Glutamatergic neuron (in vitro differentiated cells): ENCODE measurements at regions not wholly inside any gene's neighbourhood (a gene's known extent, or its start where the extent isn't known, plus 50 kb on each side); places are given as distances from the start of the nearest gene placed in this dataset.

Experiments used
- DNase-seq: peaks from one replicate; pipeline ENCODE4 v3.0.0; 2022
- H3K27ac Mint-ChIP-seq: one replicate; pipeline ENCODE4 v1.8.0; 2020; ENCODE audit warnings: mild to moderate bottlenecking, mixed read lengths, inconsistent platforms; ENCODE audit not compliant: unreplicated experiment
- H3K27me3 Mint-ChIP-seq: one replicate; pipeline ENCODE4 v1.8.0; 2020; ENCODE audit warnings: mild to moderate bottlenecking, moderate library complexity, mixed read lengths, inconsistent platforms; ENCODE audit not compliant: unreplicated experiment
- H3K36me3 Mint-ChIP-seq: one replicate; pipeline ENCODE4 v1.8.0; 2020; ENCODE audit warnings: mild to moderate bottlenecking, mixed read lengths, inconsistent platforms; ENCODE audit not compliant: unreplicated experiment
- H3K4me1 Mint-ChIP-seq: one replicate; pipeline ENCODE4 v1.8.0; 2020; ENCODE audit warnings: mild to moderate bottlenecking, low read depth, mixed read lengths, inconsistent platforms; ENCODE audit not compliant: unreplicated experiment
- H3K4me3 Mint-ChIP-seq: one replicate; pipeline ENCODE4 v1.8.0; 2020; ENCODE audit warnings: mild to moderate bottlenecking, mixed read lengths, inconsistent platforms; ENCODE audit not compliant: unreplicated experiment
- H3K9me3 Mint-ChIP-seq: one replicate; pipeline ENCODE4 v1.8.0; 2020; ENCODE audit warnings: mild to moderate bottlenecking, moderate library complexity, mixed read lengths, inconsistent platforms; ENCODE audit not compliant: unreplicated experiment
- TF ChIP-seq, protein P1 (sequence below): fragments of 200-600 bp; sonication (generic); IDR thresholded peaks from one replicate; pipeline ENCODE4 v1.5.0; 2021; ENCODE audit not compliant: partially characterized antibody, unreplicated experiment

DNA sequence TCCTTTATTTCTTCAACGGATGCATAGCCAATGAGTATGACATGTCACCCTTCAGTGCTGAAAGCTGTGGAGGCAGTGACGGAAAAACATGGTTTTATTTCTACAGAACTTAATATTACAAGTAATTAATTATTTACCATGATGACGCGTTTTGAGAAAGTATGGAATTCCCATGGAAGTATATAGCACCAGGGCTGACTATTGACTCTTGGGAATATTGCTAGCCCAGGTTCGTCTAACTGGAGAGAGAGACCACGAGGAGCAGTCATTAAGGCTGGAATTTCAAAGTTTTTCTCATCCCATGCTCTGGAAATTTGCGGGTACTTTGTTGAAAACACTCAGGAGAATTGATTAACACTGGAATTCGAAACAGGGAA is 155.2 kb upstream of the PRSS16 start:
- DNase-seq, result no peak
- Mint-ChIP-seq H3K27me3 (peaks cover 12% of the 10 kb centered on the region), H3K27ac (no peak overlapping the region)

DNA sequence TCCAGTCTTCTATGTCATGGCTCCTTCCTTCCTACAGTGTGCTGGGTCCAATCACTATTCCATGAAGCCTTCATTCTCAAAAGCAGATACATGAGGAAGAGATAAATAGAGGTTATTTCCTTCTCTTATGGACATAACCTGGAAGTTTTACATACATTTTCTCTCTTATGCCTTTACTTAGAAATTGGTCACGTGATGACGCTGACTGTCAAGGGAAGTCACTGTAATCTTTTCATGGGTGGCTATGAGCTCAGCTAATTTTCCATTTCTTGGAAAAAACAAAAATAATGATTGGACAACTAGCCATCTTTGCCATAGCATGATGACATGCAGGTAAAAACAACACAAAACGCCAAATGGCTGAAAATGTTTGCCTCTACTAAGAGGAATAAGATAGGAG is 151.6 kb upstream of the PRSS16 start:
- no peak for DNase-seq
- Mint-ChIP-seq H3K36me3 (peaks cover 13% of the 10 kb centered on the region), H3K4me1 (no peaks in the 10 kb centered on the region), H3K9me3 (peaks cover 11% of the 10 kb centered on the region), H3K4me3 (no peak overlapping the region), H3K27ac (no peak overlapping the region), H3K27me3 (peaks cover 14% of the 10 kb centered on the region)
- TF ChIP-seq, protein P1, sequence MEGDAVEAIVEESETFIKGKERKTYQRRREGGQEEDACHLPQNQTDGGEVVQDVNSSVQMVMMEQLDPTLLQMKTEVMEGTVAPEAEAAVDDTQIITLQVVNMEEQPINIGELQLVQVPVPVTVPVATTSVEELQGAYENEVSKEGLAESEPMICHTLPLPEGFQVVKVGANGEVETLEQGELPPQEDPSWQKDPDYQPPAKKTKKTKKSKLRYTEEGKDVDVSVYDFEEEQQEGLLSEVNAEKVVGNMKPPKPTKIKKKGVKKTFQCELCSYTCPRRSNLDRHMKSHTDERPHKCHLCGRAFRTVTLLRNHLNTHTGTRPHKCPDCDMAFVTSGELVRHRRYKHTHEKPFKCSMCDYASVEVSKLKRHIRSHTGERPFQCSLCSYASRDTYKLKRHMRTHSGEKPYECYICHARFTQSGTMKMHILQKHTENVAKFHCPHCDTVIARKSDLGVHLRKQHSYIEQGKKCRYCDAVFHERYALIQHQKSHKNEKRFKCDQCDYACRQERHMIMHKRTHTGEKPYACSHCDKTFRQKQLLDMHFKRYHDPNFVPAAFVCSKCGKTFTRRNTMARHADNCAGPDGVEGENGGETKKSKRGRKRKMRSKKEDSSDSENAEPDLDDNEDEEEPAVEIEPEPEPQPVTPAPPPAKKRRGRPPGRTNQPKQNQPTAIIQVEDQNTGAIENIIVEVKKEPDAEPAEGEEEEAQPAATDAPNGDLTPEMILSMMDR, result no peak

More for the DNA sequence above, 155.2 kb upstream of the PRSS16 start:
- TF ChIP-seq, protein P1, result no peak
- Mint-ChIP-seq H3K4me1 (no peaks in the 10 kb centered on the region), H3K4me3 (peak overlapping the region; percentile 90), H3K36me3 (peaks cover 4% of the 10 kb centered on the region), H3K9me3 (peaks cover 11% of the 10 kb centered on the region)

DNA sequence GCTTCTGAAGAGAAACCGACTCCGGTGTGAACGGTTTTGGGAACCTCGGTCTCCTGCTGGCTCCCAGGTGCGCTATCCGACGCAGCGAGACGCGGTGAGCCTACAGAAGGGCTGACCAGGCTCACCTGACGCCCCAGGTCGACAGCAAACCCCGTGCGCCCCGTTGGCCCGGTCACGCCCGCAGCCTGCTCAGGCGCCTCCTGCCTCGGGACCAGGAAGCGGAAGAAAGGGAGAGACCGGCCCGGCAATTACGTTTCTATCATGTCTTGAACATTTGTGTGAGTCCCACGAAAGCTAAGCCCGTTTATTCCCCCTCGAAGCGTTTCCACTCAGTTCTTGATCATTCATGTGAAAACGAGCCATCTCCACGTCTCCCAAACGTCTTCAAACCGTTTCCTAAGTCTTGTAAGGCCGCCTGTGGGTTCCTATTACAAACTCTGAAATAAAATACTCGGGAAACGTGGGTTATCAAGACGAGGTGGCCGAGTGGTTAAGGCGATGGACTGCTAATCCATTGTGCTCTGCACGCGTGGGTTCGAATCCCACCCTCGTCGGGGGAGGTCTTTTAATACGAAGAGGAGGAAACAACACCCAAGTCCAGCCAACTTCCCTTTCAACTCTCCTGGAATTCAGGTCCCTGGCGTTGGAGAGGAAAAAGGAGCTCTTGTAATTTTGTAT is 150.5 kb upstream of the PRSS16 start:
- Mint-ChIP-seq H3K4me3 (peak overlapping the region; percentile 89), H3K27me3 (peaks cover 9% of the 10 kb centered on the region), H3K36me3 (peaks cover 13% of the 10 kb centered on the region), H3K27ac (no peak overlapping the region), H3K4me1 (no peaks in the 10 kb centered on the region), H3K9me3 (peaks cover 5% of the 10 kb centered on the region)
- TF ChIP-seq, protein P1, result no peak
- peak; percentile 26 for DNase-seq

DNA sequence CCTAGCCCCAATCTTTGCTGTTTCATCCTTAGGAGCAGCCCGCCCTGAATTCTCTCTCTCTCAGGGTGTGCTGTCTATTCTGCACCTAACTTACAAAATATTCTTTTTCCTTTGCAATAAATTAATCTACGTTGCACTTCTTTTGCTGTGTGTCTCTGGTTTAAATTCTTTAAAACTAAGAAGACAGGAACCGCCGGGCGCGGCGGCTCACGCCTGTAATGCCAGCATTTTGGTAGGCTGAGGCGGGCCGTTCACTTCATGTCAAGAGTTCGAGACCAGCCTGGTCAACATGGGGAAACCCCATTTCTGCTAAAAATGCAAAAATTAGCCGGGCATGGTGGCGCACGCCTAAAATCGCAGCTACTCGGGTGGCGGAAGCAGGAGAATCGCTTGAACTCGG is 148.5 kb upstream of the PRSS16 start:
- TF ChIP-seq, protein P1, result no peak
- no peak for DNase-seq
- Mint-ChIP-seq H3K4me1 (no peaks in the 10 kb centered on the region), H3K9me3 (peaks cover 3% of the 10 kb centered on the region), H3K27ac (no peak overlapping the region), H3K4me3 (no peak overlapping the region), H3K36me3 (peaks cover 13% of the 10 kb centered on the region), H3K27me3 (peaks cover 7% of the 10 kb centered on the region)

DNA sequence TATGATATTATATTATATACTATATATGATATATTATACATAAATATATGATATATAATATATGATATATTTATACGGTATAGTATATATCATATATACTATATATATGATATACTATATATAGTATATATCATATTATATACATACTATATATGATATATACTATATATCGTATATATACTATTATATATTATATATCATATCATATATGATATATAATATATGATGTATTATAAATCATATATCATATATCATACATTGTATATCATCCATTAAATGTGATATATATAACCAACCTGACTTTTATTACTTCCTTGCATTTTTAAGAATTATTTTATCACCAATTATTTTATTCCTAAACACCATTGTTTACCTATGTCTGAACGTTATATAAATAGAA is 146.6 kb upstream of the PRSS16 start:
- TF ChIP-seq, protein P1, result no peak
- peaks cover 7% of the 10 kb centered on the region for H3K27me3 Mint-ChIP-seq
- no peak overlapping the region for H3K4me3 Mint-ChIP-seq
- no peak for DNase-seq
- H3K9me3 Mint-ChIP-seq, result peaks cover 3% of the 10 kb centered on the region
- no peaks in the 10 kb centered on the region for H3K4me1 Mint-ChIP-seq
- H3K36me3 Mint-ChIP-seq, result peaks cover 13% of the 10 kb centered on the region
- H3K27ac Mint-ChIP-seq, result no peak overlapping the region
